ENCODE measurements at regions not wholly inside any gene's neighbourhood (a gene's known extent, or its start where the extent isn't known, plus 50 kb on each side); places are given as distances from the start of the nearest gene placed in this dataset.

DNA sequence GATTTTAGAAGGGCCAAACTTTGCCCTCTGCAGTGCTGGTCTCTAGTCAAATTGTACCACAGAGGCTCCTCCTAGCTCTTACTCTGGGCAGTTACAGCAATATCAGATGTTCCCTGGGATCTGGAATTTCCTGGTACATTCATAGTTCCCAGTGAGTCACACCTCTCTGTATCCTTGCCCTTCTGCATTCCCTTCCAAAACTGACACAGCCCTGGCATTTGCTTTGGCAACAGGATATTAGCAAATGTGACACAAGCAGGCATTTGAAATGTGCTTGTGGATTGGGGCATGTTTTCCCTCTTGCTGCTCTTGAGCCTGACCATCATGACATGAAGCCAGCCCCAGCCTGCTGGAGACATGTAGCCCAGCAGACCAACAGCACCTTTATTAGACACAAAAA, 284.7 kb upstream of the AKR1E2 start:
- TF ChIP-seq, protein P1, sequence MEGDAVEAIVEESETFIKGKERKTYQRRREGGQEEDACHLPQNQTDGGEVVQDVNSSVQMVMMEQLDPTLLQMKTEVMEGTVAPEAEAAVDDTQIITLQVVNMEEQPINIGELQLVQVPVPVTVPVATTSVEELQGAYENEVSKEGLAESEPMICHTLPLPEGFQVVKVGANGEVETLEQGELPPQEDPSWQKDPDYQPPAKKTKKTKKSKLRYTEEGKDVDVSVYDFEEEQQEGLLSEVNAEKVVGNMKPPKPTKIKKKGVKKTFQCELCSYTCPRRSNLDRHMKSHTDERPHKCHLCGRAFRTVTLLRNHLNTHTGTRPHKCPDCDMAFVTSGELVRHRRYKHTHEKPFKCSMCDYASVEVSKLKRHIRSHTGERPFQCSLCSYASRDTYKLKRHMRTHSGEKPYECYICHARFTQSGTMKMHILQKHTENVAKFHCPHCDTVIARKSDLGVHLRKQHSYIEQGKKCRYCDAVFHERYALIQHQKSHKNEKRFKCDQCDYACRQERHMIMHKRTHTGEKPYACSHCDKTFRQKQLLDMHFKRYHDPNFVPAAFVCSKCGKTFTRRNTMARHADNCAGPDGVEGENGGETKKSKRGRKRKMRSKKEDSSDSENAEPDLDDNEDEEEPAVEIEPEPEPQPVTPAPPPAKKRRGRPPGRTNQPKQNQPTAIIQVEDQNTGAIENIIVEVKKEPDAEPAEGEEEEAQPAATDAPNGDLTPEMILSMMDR (conservative IDR thresholded peaks at IDR 0.05): no peak
- no peak for TF ChIP-seq EZH2 (IDR thresholded peaks at IDR 0.05; ENCODE audit: low read depth)
